Stimulated activated CD8-positive, alpha-beta memory T cell treated with anti-CD3 and anti-CD28 coated beads, Interleukin-4, amount 100 ng/mL, for 24 hours (primary cell): ENCODE measurements at regions not wholly inside any gene's neighbourhood (a gene's known extent, or its start where the extent isn't known, plus 50 kb on each side); places are given as distances from the start of the nearest gene placed in this dataset.

Source experiments
- DNase-seq: peaks from one replicate; pipeline ENCODE4 v3.0.0-alpha.2; 2020; ENCODE audit warnings: low read depth

- no peak for DNase-seq
Observed at GRCh38 chr6:14321992-14322772, 204.6 kb downstream of the CD83 start.

GRCh38 chr6:14322841-14323240, 205.3 kb downstream of the CD83 start:
- no peak for DNase-seq

GRCh38 chr6:14326774-14327173, 209.2 kb downstream of the CD83 start:
- no peak for DNase-seq

GRCh38 chr6:14328163-14328562, 210.6 kb downstream of the CD83 start:
- no peak for DNase-seq

- no peak for DNase-seq
Observed at GRCh38 chr6:14333556-14334305, 216.2 kb downstream of the CD83 start.

GRCh38 chr6:14335071-14335470, 217.5 kb downstream of the CD83 start:
- no peak for DNase-seq

- no peak for DNase-seq
Observed at GRCh38 chr6:14337152-14337551, 219.6 kb downstream of the CD83 start.

GRCh38 chr6:14339172-14339571, 221.6 kb downstream of the CD83 start:
- DNase-seq, result no peak

GRCh38 chr6:14339711-14340584, 222.4 kb downstream of the CD83 start:
- no peak for DNase-seq

GRCh38 chr6:14344486-14344885, 226.9 kb downstream of the CD83 start:
- DNase-seq, result no peak

GRCh38 chr6:14348389-14348788, 230.8 kb downstream of the CD83 start:
- DNase-seq, result no peak

- no peak for DNase-seq
Observed at GRCh38 chr6:14349507-14349906, 231.9 kb downstream of the CD83 start.

GRCh38 chr6:14350210-14350609, 232.6 kb downstream of the CD83 start:
- DNase-seq, result no peak

GRCh38 chr6:14353281-14353680, 235.7 kb downstream of the CD83 start:
- DNase-seq, result no peak

GRCh38 chr6:14353798-14354197, 236.2 kb downstream of the CD83 start:
- DNase-seq, result no peak

GRCh38 chr6:14354919-14355572, 237.5 kb downstream of the CD83 start:
- DNase-seq, result peak; percentile 13

GRCh38 chr6:14359438-14359837, 241.9 kb downstream of the CD83 start:
- no peak for DNase-seq

- DNase-seq, result no peak
Observed at GRCh38 chr6:14360565-14360964, 243.0 kb downstream of the CD83 start.

GRCh38 chr6:14361297-14361696, 243.7 kb downstream of the CD83 start:
- DNase-seq, result no peak

- DNase-seq, result no peak
Observed at GRCh38 chr6:14361956-14362587, 244.5 kb downstream of the CD83 start.

- DNase-seq, result no peak
Observed at GRCh38 chr6:14364370-14364769, 246.8 kb downstream of the CD83 start.

GRCh38 chr6:14365393-14365792, 247.8 kb downstream of the CD83 start:
- DNase-seq, result no peak
